Nephron progenitor cell (in vitro differentiated cells): ENCODE measurements at regions not wholly inside any gene's neighbourhood (a gene's known extent, or its start where the extent isn't known, plus 50 kb on each side); places are given as distances from the start of the nearest gene placed in this dataset.
"Not testable (repeated sequence)": the region's sequence is repeated elsewhere in the genome, so short reads cannot be mapped to it uniquely, and the experiment has no call there.

ENCODE experiments used
- DNase-seq: peaks from one replicate; pipeline ENCODE4 v3.0.0; 2021
- H3K27ac Mint-ChIP-seq: 2 replicates; pipeline ENCODE4 v1.8.0; 2021; ENCODE audit warnings: mild to moderate bottlenecking, moderate library complexity, mixed read lengths
- H3K27me3 Mint-ChIP-seq: 2 replicates; pipeline ENCODE4 v1.8.0; 2021; ENCODE audit warnings: mild to moderate bottlenecking, low read depth, mixed read lengths; ENCODE audit not compliant: poor library complexity
- H3K36me3 Mint-ChIP-seq: 2 replicates; pipeline ENCODE4 v1.8.0; 2021; ENCODE audit warnings: low read depth, mixed read lengths
- H3K4me1 Mint-ChIP-seq: 2 replicates; pipeline ENCODE4 v1.8.0; 2021; ENCODE audit warnings: mixed read lengths
- H3K4me3 Mint-ChIP-seq: 2 replicates; pipeline ENCODE4 v1.8.0; 2021; ENCODE audit warnings: mild to moderate bottlenecking, moderate library complexity, mixed read lengths
- H3K9me3 Mint-ChIP-seq: 2 replicates; pipeline ENCODE4 v1.8.0; 2021; ENCODE audit warnings: mild to moderate bottlenecking, moderate library complexity, mixed read lengths
- TF ChIP-seq, protein P1 (sequence below): fragments of 200-600 bp; sonication (generic); IDR thresholded peaks from 2 replicates; pipeline ENCODE4 v1.5.0; 2021; ENCODE audit warnings: antibody characterized with exemption

DNA sequence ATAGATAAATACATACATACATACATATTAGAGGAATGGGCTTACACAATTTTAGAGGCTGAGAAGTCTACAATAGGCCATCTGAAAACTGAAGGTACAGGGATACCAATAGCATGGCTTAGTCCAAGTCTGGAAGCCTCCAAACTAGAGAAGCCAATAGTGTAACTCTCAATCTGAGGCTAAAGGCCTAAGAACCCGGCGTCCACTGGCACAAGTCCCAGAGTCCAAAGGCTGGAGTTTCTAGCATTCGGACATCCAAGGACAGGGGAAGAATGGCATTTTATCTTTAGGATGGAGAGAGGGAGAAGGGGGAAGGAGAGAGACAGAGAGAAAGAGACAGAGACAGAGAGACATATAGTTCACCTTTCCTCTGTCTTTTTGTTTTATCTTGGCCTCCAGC, 63.7 kb upstream of the SYT4 start:
- Mint-ChIP-seq H3K27me3 (no peaks in the 10 kb centered on the region), H3K9me3 (peaks cover 25% of the 10 kb centered on the region), H3K36me3 (no peaks in the 10 kb centered on the region), H3K27ac (no peak overlapping the region), H3K4me3 (no peak overlapping the region), H3K4me1 (no peaks in the 10 kb centered on the region)
- no peak for DNase-seq
- TF ChIP-seq, protein P1, sequence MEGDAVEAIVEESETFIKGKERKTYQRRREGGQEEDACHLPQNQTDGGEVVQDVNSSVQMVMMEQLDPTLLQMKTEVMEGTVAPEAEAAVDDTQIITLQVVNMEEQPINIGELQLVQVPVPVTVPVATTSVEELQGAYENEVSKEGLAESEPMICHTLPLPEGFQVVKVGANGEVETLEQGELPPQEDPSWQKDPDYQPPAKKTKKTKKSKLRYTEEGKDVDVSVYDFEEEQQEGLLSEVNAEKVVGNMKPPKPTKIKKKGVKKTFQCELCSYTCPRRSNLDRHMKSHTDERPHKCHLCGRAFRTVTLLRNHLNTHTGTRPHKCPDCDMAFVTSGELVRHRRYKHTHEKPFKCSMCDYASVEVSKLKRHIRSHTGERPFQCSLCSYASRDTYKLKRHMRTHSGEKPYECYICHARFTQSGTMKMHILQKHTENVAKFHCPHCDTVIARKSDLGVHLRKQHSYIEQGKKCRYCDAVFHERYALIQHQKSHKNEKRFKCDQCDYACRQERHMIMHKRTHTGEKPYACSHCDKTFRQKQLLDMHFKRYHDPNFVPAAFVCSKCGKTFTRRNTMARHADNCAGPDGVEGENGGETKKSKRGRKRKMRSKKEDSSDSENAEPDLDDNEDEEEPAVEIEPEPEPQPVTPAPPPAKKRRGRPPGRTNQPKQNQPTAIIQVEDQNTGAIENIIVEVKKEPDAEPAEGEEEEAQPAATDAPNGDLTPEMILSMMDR = no peak

DNA sequence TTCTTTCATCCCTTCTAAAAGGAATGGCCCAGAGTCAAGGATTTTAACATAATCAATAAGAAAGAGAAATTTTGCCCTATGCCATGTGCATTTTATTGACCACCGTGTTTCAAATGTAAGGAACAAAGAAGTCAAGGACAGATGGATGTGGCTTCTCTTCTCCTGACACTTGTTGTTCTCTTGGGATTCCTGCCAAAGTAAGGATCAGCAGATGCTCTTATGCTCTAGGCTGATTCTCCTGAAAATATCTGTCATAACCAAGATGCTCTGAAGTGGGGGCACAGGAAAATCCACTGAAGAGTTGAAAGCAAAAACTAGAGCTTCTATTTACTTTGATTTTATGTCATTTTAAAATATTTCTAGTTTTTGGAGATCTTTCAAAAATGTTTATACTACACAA, 72.9 kb upstream of the SYT4 start:
- TF ChIP-seq, protein P1 = no peak
- H3K27me3 Mint-ChIP-seq = no peaks in the 10 kb centered on the region

DNA sequence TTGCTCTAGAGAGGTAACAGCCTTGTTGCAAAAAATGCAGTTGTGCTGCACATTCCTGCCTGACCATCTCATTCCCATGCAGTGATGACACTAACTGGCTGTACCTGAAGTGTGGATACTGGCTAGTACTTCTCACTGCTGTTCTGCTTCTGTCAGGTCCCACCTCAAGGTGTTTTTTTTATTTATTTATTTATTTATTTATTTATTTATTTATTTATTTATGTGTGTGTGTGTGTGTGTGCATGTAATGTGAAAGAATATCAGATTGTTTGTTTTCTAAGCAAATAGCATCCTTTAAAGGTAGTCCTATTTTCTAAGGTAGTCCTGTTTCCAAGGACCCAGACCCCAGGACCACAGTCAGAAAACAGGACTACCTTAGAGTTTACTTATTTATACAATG, 87.2 kb upstream of the SYT4 start:
- no peak for DNase-seq
- H3K4me3 Mint-ChIP-seq = no peak overlapping the region
- H3K27ac Mint-ChIP-seq = no peak overlapping the region
- peaks cover 3% of the 10 kb centered on the region for H3K27me3 Mint-ChIP-seq
- no peaks in the 10 kb centered on the region for H3K9me3 Mint-ChIP-seq
- H3K4me1 Mint-ChIP-seq = no peaks in the 10 kb centered on the region
- H3K36me3 Mint-ChIP-seq = no peaks in the 10 kb centered on the region
- TF ChIP-seq, protein P1 = no peak

More for the DNA sequence above, 72.9 kb upstream of the SYT4 start:
- no peaks in the 10 kb centered on the region for H3K9me3 Mint-ChIP-seq
- no peaks in the 10 kb centered on the region for H3K36me3 Mint-ChIP-seq
- no peaks in the 10 kb centered on the region for H3K4me1 Mint-ChIP-seq
- no peak for DNase-seq
- H3K27ac Mint-ChIP-seq = no peak overlapping the region
- no peak overlapping the region for H3K4me3 Mint-ChIP-seq

DNA sequence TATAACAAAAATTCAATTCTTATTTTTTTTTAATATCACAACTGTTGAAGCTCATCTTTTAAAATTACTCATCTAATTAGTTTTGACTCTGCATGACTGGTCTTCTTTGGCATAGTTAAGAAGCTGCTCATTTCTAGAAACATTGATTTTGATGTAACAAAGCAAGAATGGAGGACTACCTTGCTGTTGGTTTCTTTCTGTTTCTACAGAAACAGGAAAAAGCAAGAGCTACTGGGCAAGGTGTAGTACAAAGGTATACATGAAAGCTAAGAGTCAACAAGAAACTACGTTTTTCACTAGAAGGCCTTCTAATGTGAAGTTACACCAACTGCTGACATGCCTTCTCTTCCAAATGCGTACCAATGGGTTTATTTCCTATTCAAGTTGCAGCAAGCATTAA, 90.6 kb upstream of the SYT4 start:
- H3K9me3 Mint-ChIP-seq = no peaks in the 10 kb centered on the region

DNA sequence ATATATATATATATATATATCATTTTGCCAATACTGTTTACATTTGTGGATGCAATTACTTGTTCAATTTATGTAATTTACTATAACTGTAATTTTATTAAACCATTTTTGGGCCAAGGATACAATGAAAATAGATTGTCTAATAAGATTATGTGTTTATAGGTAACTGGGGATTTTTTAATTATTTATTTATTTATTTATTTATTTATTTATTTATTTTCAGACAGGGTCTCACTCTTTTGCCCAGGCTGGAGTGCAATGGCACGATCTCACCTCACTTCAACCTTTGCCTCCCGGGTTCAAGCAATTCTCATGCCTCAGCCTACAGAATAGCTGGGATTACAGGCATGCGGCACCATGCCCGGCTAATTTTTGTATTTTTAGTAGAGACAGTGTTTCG, 92.0 kb upstream of the SYT4 start:
- not testable (repeated sequence) for H3K4me3 Mint-ChIP-seq, H3K4me1 Mint-ChIP-seq, H3K27ac Mint-ChIP-seq

More for the DNA sequence above, 90.6 kb upstream of the SYT4 start:
- no peak for DNase-seq
- Mint-ChIP-seq H3K4me3 (no peak overlapping the region), H3K4me1 (no peaks in the 10 kb centered on the region), H3K27me3 (peaks cover 3% of the 10 kb centered on the region), H3K27ac (no peak overlapping the region), H3K36me3 (no peaks in the 10 kb centered on the region)
- TF ChIP-seq, protein P1 = no peak

DNA sequence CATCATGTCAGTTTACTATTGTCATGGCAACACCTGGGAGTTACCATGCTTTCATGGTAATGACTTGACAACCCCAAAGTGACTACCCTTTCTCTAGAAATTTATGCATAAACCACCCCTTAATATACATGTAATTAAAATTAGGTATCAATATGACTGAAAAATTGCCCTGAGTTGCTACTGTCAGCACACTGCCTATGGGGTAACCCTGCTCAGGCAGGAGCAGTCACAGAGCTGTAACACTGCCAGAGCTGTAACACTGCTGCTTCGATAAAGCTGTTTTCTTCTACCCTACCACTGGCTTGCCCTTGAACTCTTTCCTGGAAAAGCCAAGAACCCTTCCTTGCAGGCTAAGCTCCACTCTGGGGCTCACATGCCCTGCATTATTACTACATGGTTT, 95.5 kb upstream of the SYT4 start:
- no peak for DNase-seq
- TF ChIP-seq, protein P1 = no peak
- Mint-ChIP-seq H3K36me3 (no peaks in the 10 kb centered on the region), H3K4me1 (no peaks in the 10 kb centered on the region), H3K9me3 (no peaks in the 10 kb centered on the region), H3K27ac (no peak overlapping the region), H3K27me3 (no peaks in the 10 kb centered on the region), H3K4me3 (no peak overlapping the region)

More for the DNA sequence above, 92.0 kb upstream of the SYT4 start:
- H3K27me3 Mint-ChIP-seq, DNase-seq, H3K36me3 Mint-ChIP-seq, H3K9me3 Mint-ChIP-seq: not testable (repeated sequence)
